SK-N-SH treated with all-trans-retinoic acid at 6 μM for 48 hours (cell line): ENCODE measurements at regions not wholly inside any gene's neighbourhood (a gene's known extent, or its start where the extent isn't known, plus 50 kb on each side); places are given as distances from the start of the nearest gene placed in this dataset.

Experiments
- ATAC-seq: fragments of 200-7000 bp; cut with Tn5 transposase; 3 replicates; pipeline ENCODE4 v1.9.1; 2020; ENCODE audit warnings: mild to moderate bottlenecking, moderate library complexity
- ARNTL ChIP-seq: fragments of 450-650 bp; formaldehyde crosslinking; IDR thresholded peaks from 2 replicates; pipeline ENCODE4 v1.5.0; 2020; ENCODE audit warnings: low read depth, mild to moderate bottlenecking, moderate library complexity, borderline replicate concordance
- BACH2 ChIP-seq: fragments of 250-450 bp; sonication (Bioruptor Pico); IDR thresholded peaks from 2 replicates; pipeline ENCODE4 v1.9.0; 2021; ENCODE audit warnings: mild to moderate bottlenecking, borderline replicate concordance
- CREB5 ChIP-seq: fragments of 250-450 bp; sonication (Bioruptor Pico); IDR thresholded peaks from 2 replicates; pipeline ENCODE4 v1.5.1; 2020; ENCODE audit warnings: low read depth, mild to moderate bottlenecking, moderate library complexity
- CSDC2 ChIP-seq: fragments of 250-450 bp; sonication (Bioruptor Pico); IDR thresholded peaks from 2 replicates; pipeline ENCODE4 v1.5.0; 2020; ENCODE audit warnings: mild to moderate bottlenecking, moderate library complexity
- CSRNP3 ChIP-seq: fragments of 250-450 bp; sonication (Bioruptor Pico); IDR thresholded peaks from 2 replicates; pipeline ENCODE4 v1.5.1; 2021; ENCODE audit warnings: mild to moderate bottlenecking, moderate library complexity
- ESRRG ChIP-seq: fragments of 250-450 bp; sonication (Bioruptor Pico); IDR thresholded peaks from 2 replicates; pipeline ENCODE4 v1.6.1; 2021; ENCODE audit warnings: mild to moderate bottlenecking
- ISL1 ChIP-seq: fragments of 250-450 bp; sonication (Bioruptor Pico); IDR thresholded peaks from 2 replicates; pipeline ENCODE4 v2.1.2; 2022; ENCODE audit warnings: mild to moderate bottlenecking, moderate library complexity
- PPARA ChIP-seq: fragments of 250-450 bp; sonication (Bioruptor Pico); IDR thresholded peaks from 2 replicates; pipeline ENCODE4 v1.5.0; 2020; ENCODE audit warnings: mild to moderate bottlenecking, borderline replicate concordance
- RARB ChIP-seq: fragments of 250-450 bp; sonication (Bioruptor Pico); IDR thresholded peaks from 2 replicates; pipeline ENCODE4 v1.8.0; 2021; ENCODE audit warnings: mild to moderate bottlenecking, moderate library complexity
- SNAI2 ChIP-seq: fragments of 250-450 bp; sonication (Bioruptor Pico); IDR thresholded peaks from 2 replicates; pipeline ENCODE4 v1.5.0; 2020; ENCODE audit warnings: mild to moderate bottlenecking, moderate library complexity
- TOX ChIP-seq: fragments of 250-450 bp; sonication (Bioruptor Pico); IDR thresholded peaks from 2 replicates; pipeline ENCODE4 v1.8.0; 2021; ENCODE audit warnings: mild to moderate bottlenecking, moderate library complexity, borderline replicate concordance
- TSHZ2 ChIP-seq: fragments of 250-450 bp; sonication (Bioruptor Pico); IDR thresholded peaks from 2 replicates; pipeline ENCODE4 v1.5.0; 2020; ENCODE audit warnings: mild to moderate bottlenecking, moderate library complexity
- ZC3H10 ChIP-seq: fragments of 250-450 bp; sonication (Bioruptor Pico); IDR thresholded peaks from 2 replicates; pipeline ENCODE4 v1.5.1; 2021; ENCODE audit warnings: mild to moderate bottlenecking, moderate library complexity
- ZFP3 ChIP-seq: fragments of 250-450 bp; sonication (Bioruptor Pico); IDR thresholded peaks from 2 replicates; pipeline ENCODE4 v1.5.0; 2020; ENCODE audit warnings: mild to moderate bottlenecking, moderate library complexity
- ZFP30 ChIP-seq: fragments of 450-650 bp; formaldehyde crosslinking; IDR thresholded peaks from 2 replicates; pipeline ENCODE4 v1.5.0; 2022; ENCODE audit warnings: mild to moderate bottlenecking, moderate library complexity
- ZNF565 ChIP-seq: fragments of 450-650 bp; formaldehyde crosslinking; conservative IDR thresholded peaks from 2 replicates; pipeline ENCODE4 v1.5.0; 2020; ENCODE audit warnings: low read depth, mild to moderate bottlenecking, moderate library complexity
- ZNF70 ChIP-seq: fragments of 450-650 bp; formaldehyde crosslinking; IDR thresholded peaks from 2 replicates; pipeline ENCODE4 v1.5.0; 2020; ENCODE audit warnings: mild to moderate bottlenecking, moderate library complexity
- ZNF8 ChIP-seq: fragments of 450-650 bp; formaldehyde crosslinking; IDR thresholded peaks from 2 replicates; pipeline ENCODE4 v1.5.0; 2020; ENCODE audit warnings: mild to moderate bottlenecking, moderate library complexity
- TF ChIP-seq, protein P1 (sequence below): fragments of 250-450 bp; sonication (Bioruptor Pico); IDR thresholded peaks from 2 replicates; pipeline ENCODE4 v1.8.0; 2021; ENCODE audit warnings: low read depth, mild to moderate bottlenecking, moderate library complexity, borderline replicate concordance
- TF ChIP-seq, protein P2 (sequence below): fragments of 250-450 bp; sonication (Bioruptor Pico); IDR thresholded peaks from 2 replicates; pipeline ENCODE4 v1.8.0; 2020; ENCODE audit warnings: mild to moderate bottlenecking, moderate library complexity, borderline replicate concordance

DNA sequence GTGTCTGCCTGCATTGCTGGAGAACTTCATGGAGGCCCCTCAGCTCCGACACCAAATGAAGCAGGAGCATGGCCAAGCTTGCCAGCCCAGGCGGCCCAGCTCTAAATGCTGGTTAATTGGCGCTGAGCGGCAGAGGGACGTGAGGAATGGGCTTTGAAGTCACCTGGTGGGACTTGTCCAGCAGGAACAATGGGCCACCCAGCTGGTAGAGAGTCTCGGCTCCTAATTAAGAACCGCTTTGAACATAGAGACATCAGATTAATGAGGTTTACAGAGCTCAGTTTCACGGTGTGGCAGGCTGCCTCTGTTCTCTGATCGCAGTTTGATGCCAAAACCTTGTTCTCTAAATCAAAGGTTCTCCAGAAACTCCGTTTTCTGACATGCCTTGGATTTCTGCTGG lies 77.5 kb upstream of the LINGO1 start:
- TF ChIP-seq ARNTL (CRISPR knock-in tag) (no peak), ESRRG (CRISPR knock-in tag) (no peak), ZNF565 (CRISPR knock-in tag) (no peak), ZNF8 (CRISPR knock-in tag) (no peak), CSDC2 (no peak), ZNF70 (CRISPR knock-in tag) (no peak), CSRNP3 (CRISPR knock-in tag) (no peak)
- TF ChIP-seq, all 23 proteins: peak for 0

GRCh38 chr15:77709135-77709886 lies 76.6 kb upstream of the LINGO1 start:
- TF ChIP-seq SNAI2: no peak
- no peak for TF ChIP-seq TOX (CRISPR knock-in tag)
- no peak for TF ChIP-seq ESRRG (CRISPR knock-in tag)
- TF ChIP-seq, protein P1, sequence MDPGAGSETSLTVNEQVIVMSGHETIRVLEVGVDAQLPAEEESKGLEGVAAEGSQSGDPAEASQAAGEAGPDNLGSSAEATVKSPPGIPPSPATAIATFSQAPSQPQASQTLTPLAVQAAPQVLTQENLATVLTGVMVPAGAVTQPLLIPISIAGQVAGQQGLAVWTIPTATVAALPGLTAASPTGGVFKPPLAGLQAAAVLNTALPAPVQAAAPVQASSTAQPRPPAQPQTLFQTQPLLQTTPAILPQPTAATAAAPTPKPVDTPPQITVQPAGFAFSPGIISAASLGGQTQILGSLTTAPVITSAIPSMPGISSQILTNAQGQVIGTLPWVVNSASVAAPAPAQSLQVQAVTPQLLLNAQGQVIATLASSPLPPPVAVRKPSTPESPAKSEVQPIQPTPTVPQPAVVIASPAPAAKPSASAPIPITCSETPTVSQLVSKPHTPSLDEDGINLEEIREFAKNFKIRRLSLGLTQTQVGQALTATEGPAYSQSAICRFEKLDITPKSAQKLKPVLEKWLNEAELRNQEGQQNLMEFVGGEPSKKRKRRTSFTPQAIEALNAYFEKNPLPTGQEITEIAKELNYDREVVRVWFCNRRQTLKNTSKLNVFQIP (CRISPR knock-in tag): no peak
- TF ChIP-seq CSDC2: no peak
- TF ChIP-seq ZFP3 (CRISPR knock-in tag): no peak
- TF ChIP-seq PPARA (CRISPR knock-in tag): no peak
- TF ChIP-seq, protein P2, sequence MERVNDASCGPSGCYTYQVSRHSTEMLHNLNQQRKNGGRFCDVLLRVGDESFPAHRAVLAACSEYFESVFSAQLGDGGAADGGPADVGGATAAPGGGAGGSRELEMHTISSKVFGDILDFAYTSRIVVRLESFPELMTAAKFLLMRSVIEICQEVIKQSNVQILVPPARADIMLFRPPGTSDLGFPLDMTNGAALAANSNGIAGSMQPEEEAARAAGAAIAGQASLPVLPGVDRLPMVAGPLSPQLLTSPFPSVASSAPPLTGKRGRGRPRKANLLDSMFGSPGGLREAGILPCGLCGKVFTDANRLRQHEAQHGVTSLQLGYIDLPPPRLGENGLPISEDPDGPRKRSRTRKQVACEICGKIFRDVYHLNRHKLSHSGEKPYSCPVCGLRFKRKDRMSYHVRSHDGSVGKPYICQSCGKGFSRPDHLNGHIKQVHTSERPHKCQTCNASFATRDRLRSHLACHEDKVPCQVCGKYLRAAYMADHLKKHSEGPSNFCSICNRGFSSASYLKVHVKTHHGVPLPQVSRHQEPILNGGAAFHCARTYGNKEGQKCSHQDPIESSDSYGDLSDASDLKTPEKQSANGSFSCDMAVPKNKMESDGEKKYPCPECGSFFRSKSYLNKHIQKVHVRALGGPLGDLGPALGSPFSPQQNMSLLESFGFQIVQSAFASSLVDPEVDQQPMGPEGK (CRISPR knock-in tag): no peak
- no peak for TF ChIP-seq CREB5 (CRISPR knock-in tag)
- TF ChIP-seq CSRNP3 (CRISPR knock-in tag): no peak
- TF ChIP-seq BACH2 (CRISPR knock-in tag): no peak
- TF ChIP-seq ZNF8 (CRISPR knock-in tag): no peak
- ATAC-seq: no peak

More for the DNA sequence above, 77.5 kb upstream of the LINGO1 start:
- ATAC-seq: no peak

GRCh38 chr15:77706482-77707244 lies 74.0 kb upstream of the LINGO1 start:
- ATAC-seq: no peak
- TF ChIP-seq, protein P1 (CRISPR knock-in tag): no peak
- no peak for TF ChIP-seq RARB (CRISPR knock-in tag)
- TF ChIP-seq CREB5 (CRISPR knock-in tag): no peak
- no peak for TF ChIP-seq ZFP30 (CRISPR knock-in tag)
- TF ChIP-seq SNAI2: no peak
- TF ChIP-seq TSHZ2 (CRISPR knock-in tag): no peak
- no peak for TF ChIP-seq ZC3H10 (CRISPR knock-in tag)
- no peak for TF ChIP-seq ZNF8 (CRISPR knock-in tag)
- no peak for TF ChIP-seq ZFP3 (CRISPR knock-in tag)
- TF ChIP-seq ISL1 (CRISPR knock-in tag): no peak
- TF ChIP-seq ZNF70 (CRISPR knock-in tag): no peak
